Keratinocyte (primary cell): ENCODE measurements at regions not wholly inside any gene's neighbourhood (a gene's known extent, or its start where the extent isn't known, plus 50 kb on each side); places are given as distances from the start of the nearest gene placed in this dataset.

Experiments
- DNase-seq: peaks from one replicate; pipeline ENCODE4 v3.0.0-alpha.2; 2011; ENCODE audit warnings: low read depth, missing footprints, low spot score
- FAIRE-seq: peaks from 2 replicates; lab custom pipeline; 2011; peaks lifted over from hg19 to GRCh38; lab: Jason Lieb, UNC
- H2AFZ ChIP-seq: 2 replicates; pipeline ENCODE4 v1.6.0; 2012; ENCODE audit warnings: low read length, control low read depth, inconsistent platforms; ENCODE audit not compliant: control insufficient read depth
- H3K27ac ChIP-seq: 2 replicates; pipeline ENCODE4 v1.5.1; 2011; ENCODE audit warnings: low read length; ENCODE audit not compliant: control insufficient read depth, insufficient read depth
- H3K27me3 ChIP-seq: 3 replicates; pipeline ENCODE4 v1.6.0; 2011; ENCODE audit warnings: low read length; ENCODE audit not compliant: control insufficient read depth, insufficient read depth; ENCODE audit errors: extremely low read depth
- H3K36me3 ChIP-seq, 2 experiments: 2 replicates in 1 of 2; 3 replicates in 1 of 2; pipeline ENCODE4 v1.5.1; 2011; ENCODE audit warnings: low read length in 2 of 2, mild to moderate bottlenecking in 1 of 2; ENCODE audit not compliant: control insufficient read depth in 2 of 2, insufficient read depth in 2 of 2; ENCODE audit errors: extremely low read depth in 1 of 2
- H3K4me1 ChIP-seq: 3 replicates; pipeline ENCODE4 v1.5.1; 2011; ENCODE audit warnings: low read length; ENCODE audit not compliant: control insufficient read depth, insufficient read depth; ENCODE audit errors: extremely low read depth
- H3K4me2 ChIP-seq: 3 replicates; pipeline ENCODE4 v1.6.0; 2011; ENCODE audit warnings: low read depth, low read length; ENCODE audit not compliant: control insufficient read depth, insufficient read depth; ENCODE audit errors: extremely low read depth
- H3K4me3 ChIP-seq, 3 experiments: fragments of 200-600 bp in 1 of 3; sonication (generic) in 1 of 3; 2 replicates in 2 of 3; 3 replicates in 1 of 3; pipeline ENCODE4 v1.5.1; 2011 to 2016; ENCODE audit warnings: low read length in 3 of 3, mild to moderate bottlenecking in 3 of 3, control low read depth in 2 of 3, inconsistent platforms in 1 of 3, low read depth in 1 of 3, mixed read lengths in 1 of 3, mixed run types in 1 of 3, moderate library complexity in 1 of 3; ENCODE audit not compliant: control insufficient read depth in 2 of 3, insufficient read depth in 2 of 3; ENCODE audit errors: extremely low read depth in 1 of 3
- H3K79me2 ChIP-seq: 2 replicates; pipeline ENCODE4 v1.6.0; 2012; ENCODE audit warnings: low read length; ENCODE audit not compliant: control insufficient read depth, insufficient read depth
- H3K9ac ChIP-seq: 3 replicates; pipeline ENCODE4 v1.6.0; 2011; ENCODE audit warnings: low read length; ENCODE audit not compliant: control insufficient read depth, insufficient read depth; ENCODE audit errors: extremely low read depth
- H3K9me1 ChIP-seq: 3 replicates; pipeline ENCODE4 v1.6.0; 2011; ENCODE audit warnings: low read length; ENCODE audit not compliant: control insufficient read depth, insufficient read depth; ENCODE audit errors: extremely low read depth
- H3K9me3 ChIP-seq: 2 replicates; pipeline ENCODE4 v1.5.1; 2012; ENCODE audit warnings: low read depth, low read length; ENCODE audit not compliant: control insufficient read depth
- H4K20me1 ChIP-seq: 3 replicates; pipeline ENCODE4 v1.6.0; 2011; ENCODE audit warnings: low read length; ENCODE audit not compliant: control insufficient read depth, insufficient read depth; ENCODE audit errors: extremely low read depth
- EZH2 ChIP-seq: IDR thresholded peaks from one replicate; pipeline ENCODE4 v1.6.1; 2012; ENCODE audit warnings: inconsistent platforms, mild to moderate bottlenecking, low read length, moderate library complexity
- dilution Hi-C: fragments of 300-500 bp; cut with MboI; formaldehyde crosslinking; loops from one replicate; pipeline ENCODE4 v1.7.0; 2020; ENCODE audit warnings: low sequenced_read_pairs; ENCODE audit not compliant: extremely low pct_ligation_motif_present
- TF ChIP-seq, protein P1 (sequence below), 3 experiments: IDR thresholded peaks in 1 of 3; conservative IDR thresholded peaks in 1 of 3; optimal IDR thresholded peaks in 1 of 3; 2 replicates in 2 of 3; 3 replicates in 1 of 3; pipeline versions ENCODE3 to v1.5.1; 2011; ENCODE audit warnings: low read length in 3 of 3, mild to moderate bottlenecking in 3 of 3, moderate library complexity in 2 of 3, control low read depth in 1 of 3, inconsistent platforms in 1 of 3; ENCODE audit not compliant: insufficient read depth in 2 of 3; ENCODE audit errors: extremely low read depth in 1 of 3

DNA sequence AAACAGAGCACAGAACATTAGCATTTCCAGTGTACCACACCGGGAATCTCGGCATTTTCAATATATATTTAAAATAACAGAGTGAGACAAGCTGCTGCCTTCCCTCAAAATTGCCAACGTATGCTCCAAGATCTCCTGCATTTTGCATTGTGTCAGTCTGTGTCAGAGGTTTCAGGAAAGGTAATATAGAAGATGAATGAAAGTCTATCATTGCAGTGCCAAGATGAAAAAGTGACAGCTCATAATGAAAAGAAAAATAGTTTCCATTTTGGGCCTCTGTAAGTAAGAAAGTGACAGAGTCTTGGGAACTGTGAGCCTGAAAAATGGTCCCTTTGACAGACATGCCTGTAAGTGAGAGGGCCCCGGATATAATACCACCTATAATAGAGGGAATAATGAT, 297.8 kb upstream of the PIK3C3 start:
- no peaks in the 10 kb centered on the region for H3K9me1 ChIP-seq
- no peaks in the 10 kb centered on the region for H3K27me3 ChIP-seq
- DNase-seq (no peak), FAIRE-seq (no peak)
- H3K4me1 ChIP-seq = no peaks in the 10 kb centered on the region
- H3K9me3 ChIP-seq = no peaks in the 10 kb centered on the region
- H3K79me2 ChIP-seq = no peaks in the 10 kb centered on the region
- H3K27ac ChIP-seq = no peak overlapping the region
- H3K4me2 ChIP-seq = no peak overlapping the region
- H3K9ac ChIP-seq = no peak overlapping the region
- H2AFZ ChIP-seq = no peak overlapping the region
- H3K4me3 ChIP-seq = no peak overlapping the region
- H3K36me3 ChIP-seq = no peaks in the 10 kb centered on the region
- H4K20me1 ChIP-seq = no peaks in the 10 kb centered on the region
- TF ChIP-seq EZH2 = no peak
- TF ChIP-seq, protein P1, sequence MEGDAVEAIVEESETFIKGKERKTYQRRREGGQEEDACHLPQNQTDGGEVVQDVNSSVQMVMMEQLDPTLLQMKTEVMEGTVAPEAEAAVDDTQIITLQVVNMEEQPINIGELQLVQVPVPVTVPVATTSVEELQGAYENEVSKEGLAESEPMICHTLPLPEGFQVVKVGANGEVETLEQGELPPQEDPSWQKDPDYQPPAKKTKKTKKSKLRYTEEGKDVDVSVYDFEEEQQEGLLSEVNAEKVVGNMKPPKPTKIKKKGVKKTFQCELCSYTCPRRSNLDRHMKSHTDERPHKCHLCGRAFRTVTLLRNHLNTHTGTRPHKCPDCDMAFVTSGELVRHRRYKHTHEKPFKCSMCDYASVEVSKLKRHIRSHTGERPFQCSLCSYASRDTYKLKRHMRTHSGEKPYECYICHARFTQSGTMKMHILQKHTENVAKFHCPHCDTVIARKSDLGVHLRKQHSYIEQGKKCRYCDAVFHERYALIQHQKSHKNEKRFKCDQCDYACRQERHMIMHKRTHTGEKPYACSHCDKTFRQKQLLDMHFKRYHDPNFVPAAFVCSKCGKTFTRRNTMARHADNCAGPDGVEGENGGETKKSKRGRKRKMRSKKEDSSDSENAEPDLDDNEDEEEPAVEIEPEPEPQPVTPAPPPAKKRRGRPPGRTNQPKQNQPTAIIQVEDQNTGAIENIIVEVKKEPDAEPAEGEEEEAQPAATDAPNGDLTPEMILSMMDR (optimal IDR thresholded peaks at IDR 0.05 in 1 of 3, IDR thresholded peaks at IDR 0.05 in 1 of 3, conservative IDR thresholded peaks at IDR 0.05 in 1 of 3; ENCODE audit: extremely low read depth in 1 of 3, insufficient read depth in 2 of 3, low read length in 3 of 3) = no peak
- dilution Hi-C loops = no loop called here

DNA sequence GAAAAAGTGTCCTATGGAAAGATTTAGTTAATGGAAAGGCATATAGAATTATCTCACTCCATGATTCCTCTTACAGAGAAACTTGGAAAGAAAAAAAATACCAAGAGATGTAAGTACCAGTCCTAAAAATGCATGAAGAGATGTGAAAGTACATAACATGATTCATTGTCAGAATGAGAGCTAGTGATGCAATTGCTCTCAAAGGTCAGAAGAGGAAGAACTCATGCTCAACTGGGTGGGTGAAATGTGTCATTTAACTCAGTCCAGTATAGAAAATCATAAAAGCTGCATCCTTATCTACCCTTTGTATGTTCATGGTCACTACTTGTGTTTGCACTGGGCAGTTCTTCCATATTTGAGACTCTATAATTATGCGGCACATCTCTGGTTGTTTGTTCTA, 300.0 kb upstream of the PIK3C3 start:
- H3K27ac ChIP-seq = no peak overlapping the region
- H3K4me2 ChIP-seq = no peak overlapping the region
- no peak for TF ChIP-seq EZH2
- TF ChIP-seq, protein P1 (optimal IDR thresholded peaks at IDR 0.05 in 1 of 3, IDR thresholded peaks at IDR 0.05 in 1 of 3, conservative IDR thresholded peaks at IDR 0.05 in 1 of 3; ENCODE audit: extremely low read depth in 1 of 3, insufficient read depth in 2 of 3, low read length in 3 of 3) = no peak
- no peaks in the 10 kb centered on the region for H3K4me1 ChIP-seq
- no peak overlapping the region for H2AFZ ChIP-seq
- dilution Hi-C loops = no loop called here
- no peak for DNase-seq
- H3K9me3 ChIP-seq = no peaks in the 10 kb centered on the region
- H3K36me3 ChIP-seq = no peaks in the 10 kb centered on the region
- no peaks in the 10 kb centered on the region for H4K20me1 ChIP-seq
- no peaks in the 10 kb centered on the region for H3K27me3 ChIP-seq
- H3K9me1 ChIP-seq = no peaks in the 10 kb centered on the region
- no peak overlapping the region for H3K4me3 ChIP-seq
- FAIRE-seq = no peak
- H3K9ac ChIP-seq = no peak overlapping the region
- H3K79me2 ChIP-seq = no peaks in the 10 kb centered on the region
